Kidney (tissue), 13 donors: ENCODE measurements at regions not wholly inside any gene's neighbourhood (a gene's known extent, or its start where the extent isn't known, plus 50 kb on each side); places are given as distances from the start of the nearest gene placed in this dataset.

Experiments
- DNase-seq, 5 donors: peaks; one replicate each; pipeline ENCODE4 v3.0.0-alpha.2; 2013 to 2020
- FAIRE-seq: peaks from 2 replicates; lab custom pipeline; 2012; peaks lifted over from hg19 to GRCh38; lab: Jason Lieb, UNC
- H3K27ac ChIP-seq, 2 donors: one replicate each; pipeline ENCODE4 v1.7.0; 2013; ENCODE audit warnings: low read depth in 2 of 2, low read length in 2 of 2, inconsistent platforms in 1 of 2
- H3K27me3 ChIP-seq: one replicate; pipeline ENCODE4 v1.7.1; 2013; ENCODE audit warnings: low read length, inconsistent platforms; ENCODE audit not compliant: control insufficient read depth, insufficient read depth
- H3K36me3 ChIP-seq, 3 donors: one replicate each; pipeline versions ENCODE4 v1.7.0 to v1.7.1; 2013; ENCODE audit warnings: low read length in 3 of 3, control low read depth in 1 of 3, inconsistent platforms in 1 of 3; ENCODE audit not compliant: insufficient read depth in 3 of 3, control insufficient read depth in 2 of 3
- H3K4me1 ChIP-seq, 3 donors: one replicate each; pipeline versions ENCODE4 v1.7.0 to v1.7.1; 2013; ENCODE audit warnings: low read length in 3 of 3, inconsistent platforms in 1 of 3, low read depth in 1 of 3; ENCODE audit not compliant: control insufficient read depth in 2 of 3, insufficient read depth in 2 of 3
- H3K4me3 ChIP-seq, 3 donors: one replicate each; pipeline versions ENCODE4 v1.7.0 to v1.8.1; 2013; ENCODE audit warnings: low read length in 3 of 3, control low read depth in 1 of 3, inconsistent platforms in 1 of 3
- H3K9ac ChIP-seq, 3 donors: one replicate each; pipeline versions ENCODE4 v1.7.0 to v1.7.1; 2013; ENCODE audit warnings: low read length in 3 of 3, control low read depth in 1 of 3, inconsistent platforms in 1 of 3
- H3K9me3 ChIP-seq, 3 donors: one replicate each; pipeline versions ENCODE4 v1.7.0 to v1.7.1; 2013; ENCODE audit warnings: low read length in 3 of 3, control low read depth in 1 of 3, inconsistent platforms in 1 of 3; ENCODE audit not compliant: control insufficient read depth in 2 of 3, insufficient read depth in 1 of 3
- CTCF ChIP-seq: IDR thresholded peaks from 3 replicates; pipeline ENCODE4 v1.5.1; 2012; ENCODE audit warnings: mild to moderate bottlenecking, moderate library complexity, borderline replicate concordance; ENCODE audit not compliant: insufficient read depth; ENCODE audit errors: extremely low read depth
- intact Hi-C: fragments of 100-400 bp; cut with DNase I; formaldehyde crosslinking; loops from one replicate; pipeline ENCODE4 v1.11.1; 2022
- donor health status: control.
- donor health status: control.
- donor health status: control.
- donor health status: control.
- donor health status: control.
- donor health status: DM: yes; HTN: yes; CAD: no.
- donor health status: Normal renal cell carcinoma (clear cell type).

GRCh38 chr2:62326735-62327134 lies 130.8 kb downstream of the B3GNT2 start:
- no peak overlapping the region for H3K9ac ChIP-seq
- TF ChIP-seq CTCF: no peak
- intact Hi-C loops: no loop called here
- DNase-seq: no peak
- no peak overlapping the region for H3K4me3 ChIP-seq
- no peak for FAIRE-seq
- no peaks in the 10 kb centered on the region for H3K36me3 ChIP-seq
- H3K27me3 ChIP-seq: no peaks in the 10 kb centered on the region
- H3K4me1 ChIP-seq: no peaks in the 10 kb centered on the region
- no peak overlapping the region for H3K27ac ChIP-seq
- H3K9me3 ChIP-seq: no peaks in the 10 kb centered on the region

GRCh38 chr2:62325398-62325797 lies 129.5 kb downstream of the B3GNT2 start:
- Histone ChIP-seq H3K4me3 (no peak overlapping the region), H3K4me1 (no peaks in the 10 kb centered on the region), H3K9me3 (no peaks in the 10 kb centered on the region), H3K9ac (no peak overlapping the region), H3K27me3 (no peaks in the 10 kb centered on the region), H3K36me3 (no peaks in the 10 kb centered on the region), H3K27ac (no peak overlapping the region)
- intact Hi-C loops: no loop called here
- TF ChIP-seq CTCF: no peak
- FAIRE-seq (no peak), DNase-seq (no peak)

GRCh38 chr2:62321380-62322289 lies 125.7 kb downstream of the B3GNT2 start:
- Histone ChIP-seq H3K4me3 (no peak overlapping the region), H3K4me1 (no peaks in the 10 kb centered on the region), H3K36me3 (no peaks in the 10 kb centered on the region), H3K9ac (no peak overlapping the region), H3K9me3 (no peaks in the 10 kb centered on the region), H3K27ac (no peak overlapping the region), H3K27me3 (no peaks in the 10 kb centered on the region)
- intact Hi-C loops: no loop called here
- TF ChIP-seq CTCF: no peak
- FAIRE-seq (no peak), DNase-seq (peak in 1 of 5 donors; percentile 36)
